Peyer's patch (tissue), 4 donors: ENCODE measurements at regions not wholly inside any gene's neighbourhood (a gene's known extent, or its start where the extent isn't known, plus 50 kb on each side); places are given as distances from the start of the nearest gene placed in this dataset.

Experiments
- DNase-seq, 3 donors: peaks; one replicate each; pipeline ENCODE4 v3.0.0-alpha.2; 2017 to 2019
- H3K27ac ChIP-seq, 4 donors: fragments of 200-600 bp; sonication (generic); one replicate each; pipeline ENCODE4 v1.5.1; 2016 to 2019
- H3K27me3 ChIP-seq, 2 donors: fragments of 200-600 bp; sonication (generic); one replicate each; pipeline ENCODE4 v1.5.1; 2019
- H3K36me3 ChIP-seq, 3 donors: fragments of 200-600 bp; sonication (generic); one replicate each; pipeline ENCODE4 v1.5.1; 2016 to 2019
- H3K4me1 ChIP-seq, 4 donors: fragments of 200-600 bp; sonication (generic); one replicate each; pipeline ENCODE4 v1.5.1; 2016 to 2019
- H3K4me3 ChIP-seq, 4 donors: fragments of 200-600 bp; sonication (generic); 1 replicate in 3 of 4; 2 replicates in 1 of 4; pipeline ENCODE4 v1.5.1; 2016 to 2019; ENCODE audit warnings: mild to moderate bottlenecking in 1 of 4
- H3K9me3 ChIP-seq, 4 donors: fragments of 200-600 bp; sonication (generic); one replicate each; pipeline ENCODE4 v1.5.1; 2016 to 2019; ENCODE audit warnings: mild to moderate bottlenecking in 1 of 4
- POLR2A ChIP-seq, 2 donors: fragments of 450-650 bp; IDR thresholded peaks; one replicate each; pipeline ENCODE4 v1.5.1; 2017; ENCODE audit warnings: antibody characterized with exemption in 2 of 2, mild to moderate bottlenecking in 2 of 2, moderate library complexity in 2 of 2
- TF ChIP-seq, protein P1 (sequence below), 6 experiments: fragments of 450-650 bp in 4 of 6; fragments of 200-600 bp in 2 of 6; sonication (generic) in 1 of 6; IDR thresholded peaks; one replicate each; pipeline ENCODE4 v1.5.1; 2017 to 2019; ENCODE audit warnings: antibody characterized with exemption in 6 of 6, mild to moderate bottlenecking in 3 of 6, moderate library complexity in 1 of 6

DNA sequence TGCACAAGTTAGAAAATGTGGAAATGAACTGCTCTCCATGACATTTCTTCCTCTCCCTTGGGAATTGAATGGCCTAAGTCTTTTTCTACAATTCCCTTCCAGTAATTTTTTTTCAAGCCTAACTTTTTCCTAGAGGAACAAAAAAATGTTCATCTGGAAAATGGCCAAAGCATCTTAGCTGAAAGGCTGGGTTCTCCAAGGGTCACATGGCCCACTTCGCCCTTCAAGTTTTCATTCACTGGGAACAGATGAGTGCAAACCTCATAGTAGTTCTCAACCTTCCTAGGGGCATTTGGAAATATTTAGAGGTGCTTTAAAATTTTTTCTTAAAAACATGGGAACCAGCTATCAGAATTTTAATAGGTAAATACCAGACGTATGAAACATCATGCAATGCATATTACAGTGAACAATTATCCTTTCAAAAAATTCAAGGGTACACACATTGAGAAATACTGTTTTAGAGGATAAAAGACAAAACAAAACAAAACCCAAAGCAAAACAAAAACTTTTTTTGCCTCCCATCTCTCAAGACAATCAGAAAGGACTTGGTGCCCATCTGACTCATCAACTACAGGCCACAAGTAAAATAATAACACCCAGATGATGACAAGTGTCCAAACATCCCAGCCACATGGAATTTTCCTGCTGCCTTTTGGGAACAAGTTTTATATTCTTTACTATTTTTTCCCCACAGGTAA lies 208.8 kb downstream of the SLITRK6 start:
- Histone ChIP-seq H3K9me3 (no peaks in the 10 kb centered on the region), H3K36me3 (no peaks in the 10 kb centered on the region), H3K4me3 (no peak overlapping the region), H3K27me3 (no peaks in the 10 kb centered on the region), H3K27ac (no peak overlapping the region), H3K4me1 (no peaks in the 10 kb centered on the region)
- TF ChIP-seq, protein P1, sequence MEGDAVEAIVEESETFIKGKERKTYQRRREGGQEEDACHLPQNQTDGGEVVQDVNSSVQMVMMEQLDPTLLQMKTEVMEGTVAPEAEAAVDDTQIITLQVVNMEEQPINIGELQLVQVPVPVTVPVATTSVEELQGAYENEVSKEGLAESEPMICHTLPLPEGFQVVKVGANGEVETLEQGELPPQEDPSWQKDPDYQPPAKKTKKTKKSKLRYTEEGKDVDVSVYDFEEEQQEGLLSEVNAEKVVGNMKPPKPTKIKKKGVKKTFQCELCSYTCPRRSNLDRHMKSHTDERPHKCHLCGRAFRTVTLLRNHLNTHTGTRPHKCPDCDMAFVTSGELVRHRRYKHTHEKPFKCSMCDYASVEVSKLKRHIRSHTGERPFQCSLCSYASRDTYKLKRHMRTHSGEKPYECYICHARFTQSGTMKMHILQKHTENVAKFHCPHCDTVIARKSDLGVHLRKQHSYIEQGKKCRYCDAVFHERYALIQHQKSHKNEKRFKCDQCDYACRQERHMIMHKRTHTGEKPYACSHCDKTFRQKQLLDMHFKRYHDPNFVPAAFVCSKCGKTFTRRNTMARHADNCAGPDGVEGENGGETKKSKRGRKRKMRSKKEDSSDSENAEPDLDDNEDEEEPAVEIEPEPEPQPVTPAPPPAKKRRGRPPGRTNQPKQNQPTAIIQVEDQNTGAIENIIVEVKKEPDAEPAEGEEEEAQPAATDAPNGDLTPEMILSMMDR (IDR thresholded peaks at IDR 0.05) = no peak
- TF ChIP-seq POLR2A (IDR thresholded peaks at IDR 0.05) = no peak
- no peak for DNase-seq

DNA sequence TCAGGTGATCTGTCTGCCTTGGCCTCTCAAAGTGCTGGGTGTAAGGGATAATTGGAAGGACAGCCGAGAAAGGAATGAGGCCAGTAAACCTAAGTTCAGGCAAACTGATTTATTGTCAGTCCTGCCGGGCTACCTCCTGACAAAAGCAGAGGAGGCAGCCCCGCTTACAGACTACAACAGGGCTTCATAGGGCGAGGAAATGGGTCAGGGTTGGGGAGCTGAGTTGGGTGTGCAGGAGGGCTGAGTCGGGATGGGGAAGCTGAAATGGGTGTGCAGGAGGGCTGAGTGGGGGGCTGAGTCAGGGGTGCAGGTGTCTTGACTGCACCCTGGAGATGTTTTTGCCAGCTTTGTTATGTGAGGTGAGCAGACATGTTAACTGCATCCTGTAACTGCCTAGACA lies 210.2 kb downstream of the SLITRK6 start:
- no peak for DNase-seq
- Histone ChIP-seq H3K27me3 (no peaks in the 10 kb centered on the region), H3K9me3 (no peaks in the 10 kb centered on the region), H3K36me3 (no peaks in the 10 kb centered on the region), H3K4me3 (no peak overlapping the region), H3K27ac (no peak overlapping the region), H3K4me1 (no peaks in the 10 kb centered on the region)
- TF ChIP-seq, protein P1 (IDR thresholded peaks at IDR 0.05) = no peak
- TF ChIP-seq POLR2A (IDR thresholded peaks at IDR 0.05) = no peak

DNA sequence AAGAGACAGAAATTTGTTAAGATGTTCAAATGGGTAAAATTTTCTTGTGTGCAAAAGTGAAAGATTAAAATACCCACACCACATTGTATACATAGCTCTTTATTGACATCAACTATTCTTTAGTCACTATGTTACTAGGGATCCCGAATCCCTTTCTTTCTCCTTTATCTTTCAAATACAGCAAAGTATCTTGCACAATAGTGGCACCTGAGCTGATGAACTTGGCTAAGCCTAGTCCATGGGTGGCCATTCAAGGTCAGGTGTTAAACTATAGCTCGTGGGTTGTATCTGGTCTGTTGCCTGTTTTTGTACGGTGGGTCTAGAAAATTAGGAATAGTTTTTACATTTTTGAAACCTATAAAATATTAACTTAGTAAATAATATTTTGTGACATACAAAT lies 210.9 kb downstream of the SLITRK6 start:
- Histone ChIP-seq H3K4me1 (no peaks in the 10 kb centered on the region), H3K4me3 (no peak overlapping the region), H3K27me3 (no peaks in the 10 kb centered on the region), H3K9me3 (no peaks in the 10 kb centered on the region), H3K36me3 (no peaks in the 10 kb centered on the region), H3K27ac (no peak overlapping the region)
- TF ChIP-seq, protein P1 (IDR thresholded peaks at IDR 0.05) = no peak
- no peak for TF ChIP-seq POLR2A (IDR thresholded peaks at IDR 0.05)
- DNase-seq = no peak

DNA sequence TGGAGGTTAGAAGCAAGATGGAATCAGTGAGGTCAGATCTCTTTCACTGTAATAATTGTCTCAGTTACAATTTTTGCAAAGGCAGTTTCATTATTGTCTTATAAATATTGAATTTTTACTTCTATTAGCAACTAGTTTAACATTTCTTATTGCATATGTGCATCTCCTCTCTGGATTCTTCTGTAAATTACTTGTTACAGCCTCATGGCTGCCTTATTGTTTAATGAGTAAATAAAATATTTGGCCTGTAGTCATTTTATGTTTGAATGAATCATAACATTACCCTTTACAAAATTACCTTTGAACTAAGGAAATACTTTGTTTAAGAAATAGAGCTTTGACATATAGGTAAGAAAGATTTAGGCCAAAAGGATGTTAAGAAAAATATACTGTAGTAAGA lies 212.4 kb downstream of the SLITRK6 start:
- TF ChIP-seq, protein P1 (IDR thresholded peaks at IDR 0.05) = no peak
- no peak for TF ChIP-seq POLR2A (IDR thresholded peaks at IDR 0.05)
- no peak overlapping the region for H3K4me3 ChIP-seq
- H3K9me3 ChIP-seq = no peaks in the 10 kb centered on the region
- H3K4me1 ChIP-seq = no peaks in the 10 kb centered on the region
- DNase-seq = no peak
- no peaks in the 10 kb centered on the region for H3K27me3 ChIP-seq
- no peaks in the 10 kb centered on the region for H3K36me3 ChIP-seq
- H3K27ac ChIP-seq = no peak overlapping the region

DNA sequence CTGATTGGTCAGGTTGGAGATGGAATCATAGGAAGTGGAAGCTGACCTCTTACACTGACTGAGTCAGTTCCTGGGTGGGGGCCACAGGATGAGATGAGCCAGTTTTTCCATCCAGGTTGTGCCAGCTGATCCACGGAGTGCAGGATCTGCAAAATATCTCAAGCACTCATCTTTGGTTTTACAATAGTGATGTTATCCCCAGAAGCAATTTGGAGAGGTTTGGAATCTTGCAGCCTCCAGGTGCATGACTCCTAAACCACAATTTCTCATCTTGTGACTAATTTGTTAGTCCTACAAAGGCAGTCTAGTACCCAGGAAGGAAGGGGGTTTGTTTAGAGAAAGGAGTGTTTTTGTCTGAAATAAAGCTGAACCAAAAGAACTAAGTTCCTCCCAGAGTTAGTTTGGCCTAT lies 212.8 kb downstream of the SLITRK6 start:
- Histone ChIP-seq H3K4me3 (no peak overlapping the region), H3K27ac (no peak overlapping the region), H3K36me3 (no peaks in the 10 kb centered on the region), H3K9me3 (no peaks in the 10 kb centered on the region), H3K27me3 (no peaks in the 10 kb centered on the region), H3K4me1 (no peaks in the 10 kb centered on the region)
- DNase-seq = no peak
- no peak for TF ChIP-seq POLR2A (IDR thresholded peaks at IDR 0.05)
- TF ChIP-seq, protein P1 (IDR thresholded peaks at IDR 0.05) = no peak

DNA sequence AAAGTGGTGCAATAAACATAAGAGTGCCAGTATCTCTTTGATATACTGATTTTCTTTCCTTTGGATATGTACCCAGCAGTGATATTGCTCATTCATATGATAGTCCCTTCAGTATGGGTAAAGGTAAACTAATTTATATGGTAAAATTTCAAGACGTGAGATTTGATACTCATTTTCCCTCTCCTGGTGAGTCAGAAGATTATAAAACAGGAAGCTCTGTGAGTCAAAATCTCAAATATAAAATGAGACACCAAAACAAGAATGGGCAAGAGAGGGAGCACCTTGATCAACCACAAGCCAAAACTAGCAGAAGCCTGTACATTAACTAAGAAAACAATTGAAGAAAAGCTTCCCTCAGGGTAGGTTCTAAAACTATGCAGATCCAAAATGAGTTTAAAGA lies 216.3 kb downstream of the SLITRK6 start:
- Histone ChIP-seq H3K27ac (no peak overlapping the region), H3K4me3 (no peak overlapping the region), H3K36me3 (no peaks in the 10 kb centered on the region), H3K9me3 (no peaks in the 10 kb centered on the region), H3K27me3 (no peaks in the 10 kb centered on the region), H3K4me1 (no peaks in the 10 kb centered on the region)
- DNase-seq = no peak
- TF ChIP-seq, protein P1 (IDR thresholded peaks at IDR 0.05) = no peak
- no peak for TF ChIP-seq POLR2A (IDR thresholded peaks at IDR 0.05)
